Type B pancreatic cell (in vitro differentiated cells): ENCODE measurements at regions not wholly inside any gene's neighbourhood (a gene's known extent, or its start where the extent isn't known, plus 50 kb on each side); places are given as distances from the start of the nearest gene placed in this dataset.

Experiments used
- DNase-seq: peaks from one replicate; pipeline ENCODE4 v3.0.0; 2021; ENCODE audit warnings: mixed read lengths; ENCODE audit not compliant: unreplicated experiment; ENCODE audit errors: extremely low spot score
- H3K27ac Mint-ChIP-seq: 2 replicates; pipeline ENCODE4 v1.8.0; 2021; ENCODE audit warnings: mild to moderate bottlenecking, mixed read lengths
- H3K27me3 Mint-ChIP-seq: 2 replicates; pipeline ENCODE4 v1.8.0; 2021; ENCODE audit warnings: mixed read lengths
- H3K36me3 Mint-ChIP-seq: 2 replicates; pipeline ENCODE4 v1.8.0; 2021; ENCODE audit warnings: mixed read lengths
- H3K4me1 Mint-ChIP-seq: one replicate; pipeline ENCODE4 v1.8.0; 2021; ENCODE audit warnings: mixed read lengths; ENCODE audit not compliant: unreplicated experiment
- H3K4me3 Mint-ChIP-seq: 2 replicates; pipeline ENCODE4 v1.8.0; 2021; ENCODE audit warnings: mild to moderate bottlenecking, mixed read lengths
- H3K9me3 Mint-ChIP-seq: 2 replicates; pipeline ENCODE4 v1.8.0; 2021; ENCODE audit warnings: mixed read lengths
- CTCF ChIP-seq: fragments of 200-600 bp; sonication (generic); conservative IDR thresholded peaks from 2 replicates; pipeline ENCODE4 v1.5.0; 2021; ENCODE audit warnings: antibody characterized with exemption, mild to moderate bottlenecking

GRCh38 chr1:96509339-96509738 is 212.2 kb upstream of the PTBP2 start:
- DNase-seq, result no peak
- Mint-ChIP-seq H3K36me3 (no peaks in the 10 kb centered on the region), H3K9me3 (no peaks in the 10 kb centered on the region), H3K27ac (no peak overlapping the region), H3K27me3 (no peaks in the 10 kb centered on the region), H3K4me1 (peaks cover 17% of the 10 kb centered on the region), H3K4me3 (no peak overlapping the region)
- TF ChIP-seq CTCF, result no peak

GRCh38 chr1:96509951-96510350 is 211.6 kb upstream of the PTBP2 start:
- no peak for TF ChIP-seq CTCF
- Mint-ChIP-seq H3K36me3 (no peaks in the 10 kb centered on the region), H3K4me3 (no peak overlapping the region), H3K27me3 (no peaks in the 10 kb centered on the region), H3K27ac (no peak overlapping the region), H3K9me3 (no peaks in the 10 kb centered on the region), H3K4me1 (peaks cover 17% of the 10 kb centered on the region)
- DNase-seq, result no peak

- H3K9me3 Mint-ChIP-seq, result no peaks in the 10 kb centered on the region
- TF ChIP-seq CTCF, result no peak
- H3K27me3 Mint-ChIP-seq, result no peaks in the 10 kb centered on the region
- no peak overlapping the region for H3K27ac Mint-ChIP-seq
- no peak for DNase-seq
- H3K4me3 Mint-ChIP-seq, result no peak overlapping the region
- H3K4me1 Mint-ChIP-seq, result peaks cover 17% of the 10 kb centered on the region
- H3K36me3 Mint-ChIP-seq, result no peaks in the 10 kb centered on the region
These were observed 211.2 kb upstream of the PTBP2 start for GRCh38 chr1:96510391-96510790.

GRCh38 chr1:96510911-96511310 is 210.7 kb upstream of the PTBP2 start:
- Mint-ChIP-seq H3K27ac (no peak overlapping the region), H3K4me1 (peaks cover 21% of the 10 kb centered on the region), H3K36me3 (no peaks in the 10 kb centered on the region), H3K9me3 (no peaks in the 10 kb centered on the region), H3K27me3 (no peaks in the 10 kb centered on the region), H3K4me3 (no peak overlapping the region)
- DNase-seq, result no peak
- no peak for TF ChIP-seq CTCF

GRCh38 chr1:96513136-96513535 is 208.4 kb upstream of the PTBP2 start:
- no peak overlapping the region for H3K27ac Mint-ChIP-seq
- peaks cover 21% of the 10 kb centered on the region for H3K4me1 Mint-ChIP-seq
- no peak overlapping the region for H3K4me3 Mint-ChIP-seq
- DNase-seq, result no peak
- H3K36me3 Mint-ChIP-seq, result no peaks in the 10 kb centered on the region
- H3K9me3 Mint-ChIP-seq, result no peaks in the 10 kb centered on the region
- no peak for TF ChIP-seq CTCF
- no peaks in the 10 kb centered on the region for H3K27me3 Mint-ChIP-seq

GRCh38 chr1:96515430-96515829 is 206.2 kb upstream of the PTBP2 start:
- H3K27me3 Mint-ChIP-seq, result no peaks in the 10 kb centered on the region
- peaks cover 21% of the 10 kb centered on the region for H3K4me1 Mint-ChIP-seq
- H3K27ac Mint-ChIP-seq, result no peak overlapping the region
- H3K36me3 Mint-ChIP-seq, result no peaks in the 10 kb centered on the region
- DNase-seq, result no peak
- H3K9me3 Mint-ChIP-seq, result no peaks in the 10 kb centered on the region
- H3K4me3 Mint-ChIP-seq, result no peak overlapping the region
- no peak for TF ChIP-seq CTCF
